Glutamatergic neuron (in vitro differentiated cells): ENCODE measurements at regions not wholly inside any gene's neighbourhood (a gene's known extent, or its start where the extent isn't known, plus 50 kb on each side); places are given as distances from the start of the nearest gene placed in this dataset.

Experiments
- DNase-seq: peaks from one replicate; pipeline ENCODE4 v3.0.0; 2022
- H3K27ac Mint-ChIP-seq: one replicate; pipeline ENCODE4 v1.8.0; 2020; ENCODE audit warnings: mild to moderate bottlenecking, mixed read lengths, inconsistent platforms; ENCODE audit not compliant: unreplicated experiment
- H3K27me3 Mint-ChIP-seq: one replicate; pipeline ENCODE4 v1.8.0; 2020; ENCODE audit warnings: mild to moderate bottlenecking, moderate library complexity, mixed read lengths, inconsistent platforms; ENCODE audit not compliant: unreplicated experiment
- H3K36me3 Mint-ChIP-seq: one replicate; pipeline ENCODE4 v1.8.0; 2020; ENCODE audit warnings: mild to moderate bottlenecking, mixed read lengths, inconsistent platforms; ENCODE audit not compliant: unreplicated experiment
- H3K4me1 Mint-ChIP-seq: one replicate; pipeline ENCODE4 v1.8.0; 2020; ENCODE audit warnings: mild to moderate bottlenecking, low read depth, mixed read lengths, inconsistent platforms; ENCODE audit not compliant: unreplicated experiment
- H3K4me3 Mint-ChIP-seq: one replicate; pipeline ENCODE4 v1.8.0; 2020; ENCODE audit warnings: mild to moderate bottlenecking, mixed read lengths, inconsistent platforms; ENCODE audit not compliant: unreplicated experiment
- H3K9me3 Mint-ChIP-seq: one replicate; pipeline ENCODE4 v1.8.0; 2020; ENCODE audit warnings: mild to moderate bottlenecking, moderate library complexity, mixed read lengths, inconsistent platforms; ENCODE audit not compliant: unreplicated experiment
- TF ChIP-seq, protein P1 (sequence below): fragments of 200-600 bp; sonication (generic); IDR thresholded peaks from one replicate; pipeline ENCODE4 v1.5.0; 2021; ENCODE audit not compliant: partially characterized antibody, unreplicated experiment

DNA sequence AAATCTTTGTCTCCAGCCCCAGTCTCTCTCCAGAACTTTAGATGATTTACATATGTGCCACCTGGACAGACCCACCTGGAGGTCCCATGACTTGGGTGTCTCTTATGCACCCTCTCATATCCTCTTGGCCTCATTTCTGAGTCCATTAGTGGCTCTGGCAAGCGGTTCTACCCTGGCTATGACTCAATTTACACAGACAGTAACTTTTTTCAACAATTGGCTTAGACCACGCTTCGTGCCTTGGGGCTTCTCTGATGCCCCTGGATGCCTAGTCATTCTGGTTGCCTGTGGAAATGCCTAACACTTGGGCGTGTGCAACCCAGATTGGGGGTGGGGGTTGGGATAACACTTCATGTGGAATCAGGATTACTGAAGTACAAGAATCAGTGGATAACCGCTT, 57.1 kb upstream of the GADD45A start:
- H3K27me3 Mint-ChIP-seq = no peaks in the 10 kb centered on the region
- H3K4me3 Mint-ChIP-seq = no peak overlapping the region
- TF ChIP-seq, protein P1, sequence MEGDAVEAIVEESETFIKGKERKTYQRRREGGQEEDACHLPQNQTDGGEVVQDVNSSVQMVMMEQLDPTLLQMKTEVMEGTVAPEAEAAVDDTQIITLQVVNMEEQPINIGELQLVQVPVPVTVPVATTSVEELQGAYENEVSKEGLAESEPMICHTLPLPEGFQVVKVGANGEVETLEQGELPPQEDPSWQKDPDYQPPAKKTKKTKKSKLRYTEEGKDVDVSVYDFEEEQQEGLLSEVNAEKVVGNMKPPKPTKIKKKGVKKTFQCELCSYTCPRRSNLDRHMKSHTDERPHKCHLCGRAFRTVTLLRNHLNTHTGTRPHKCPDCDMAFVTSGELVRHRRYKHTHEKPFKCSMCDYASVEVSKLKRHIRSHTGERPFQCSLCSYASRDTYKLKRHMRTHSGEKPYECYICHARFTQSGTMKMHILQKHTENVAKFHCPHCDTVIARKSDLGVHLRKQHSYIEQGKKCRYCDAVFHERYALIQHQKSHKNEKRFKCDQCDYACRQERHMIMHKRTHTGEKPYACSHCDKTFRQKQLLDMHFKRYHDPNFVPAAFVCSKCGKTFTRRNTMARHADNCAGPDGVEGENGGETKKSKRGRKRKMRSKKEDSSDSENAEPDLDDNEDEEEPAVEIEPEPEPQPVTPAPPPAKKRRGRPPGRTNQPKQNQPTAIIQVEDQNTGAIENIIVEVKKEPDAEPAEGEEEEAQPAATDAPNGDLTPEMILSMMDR = no peak
- no peaks in the 10 kb centered on the region for H3K36me3 Mint-ChIP-seq
- peaks cover 4% of the 10 kb centered on the region for H3K4me1 Mint-ChIP-seq
- DNase-seq = no peak
- H3K27ac Mint-ChIP-seq = no peak overlapping the region
- no peaks in the 10 kb centered on the region for H3K9me3 Mint-ChIP-seq

DNA sequence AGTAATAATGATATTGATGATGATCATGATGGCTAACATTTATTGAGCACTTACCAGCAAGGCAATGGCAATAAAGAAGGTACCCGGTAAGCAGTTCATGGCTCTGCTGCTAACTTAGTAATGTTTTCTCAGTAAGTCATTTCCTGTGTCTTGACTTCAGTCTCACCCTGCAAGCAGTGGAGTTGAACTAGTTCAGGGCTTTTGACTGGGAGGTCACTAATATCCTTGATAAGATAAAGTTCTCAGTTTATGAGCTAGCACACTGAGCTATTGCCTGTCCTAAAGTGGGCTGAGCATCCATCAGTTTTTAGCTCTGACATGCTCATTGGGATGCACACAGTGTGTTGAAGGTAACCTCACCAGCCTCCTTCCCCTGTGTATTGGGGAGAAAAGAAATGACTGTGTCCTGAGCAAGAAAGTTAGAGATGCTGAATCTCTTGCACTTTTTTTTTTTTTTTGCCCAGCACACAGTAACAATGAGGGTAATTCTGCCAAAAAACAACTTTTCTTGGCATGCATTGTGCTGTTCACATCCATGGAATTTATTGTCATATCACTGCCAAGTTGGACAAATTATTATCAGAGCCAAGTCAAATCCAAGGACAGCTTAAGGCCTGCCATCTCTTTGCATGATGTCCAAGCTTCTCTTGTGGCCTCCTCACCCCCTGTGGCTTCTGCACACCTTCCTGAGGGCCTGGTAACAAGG, 55.5 kb upstream of the GADD45A start:
- H3K27ac Mint-ChIP-seq = no peak overlapping the region
- TF ChIP-seq, protein P1 = no peak
- DNase-seq = no peak

DNA sequence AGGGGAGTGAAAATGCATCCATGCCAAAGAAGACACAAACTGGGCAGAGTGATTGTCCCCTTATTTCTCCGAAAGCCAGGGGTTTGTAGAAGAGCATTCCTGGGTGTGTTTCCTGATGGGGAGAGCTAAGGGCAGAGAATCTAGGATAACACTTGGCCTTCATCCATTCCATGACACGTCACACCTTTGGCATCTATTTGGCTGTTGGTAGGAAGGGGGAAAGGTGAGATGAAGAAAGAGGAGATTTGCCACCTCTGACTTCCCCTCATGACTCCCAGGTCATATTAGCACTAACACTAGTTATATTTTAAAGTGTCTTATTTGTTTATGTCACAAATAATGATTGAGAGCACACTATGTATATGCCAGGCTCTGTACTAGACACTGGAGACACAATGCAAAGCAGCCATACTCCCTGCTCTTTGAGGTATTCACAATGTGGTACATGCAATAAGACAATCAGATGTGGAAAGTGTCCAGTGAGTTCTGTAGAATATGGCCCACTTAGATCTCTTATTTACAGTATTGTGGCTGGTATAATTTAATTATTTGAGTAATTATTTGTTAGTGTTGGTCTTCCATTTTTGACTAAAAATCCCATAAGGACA, 54.5 kb upstream of the GADD45A start:
- Mint-ChIP-seq H3K27ac (no peak overlapping the region), H3K9me3 (peaks cover 3% of the 10 kb centered on the region), H3K4me3 (peak overlapping the region; percentile 32), H3K36me3 (no peaks in the 10 kb centered on the region), H3K4me1 (peaks cover 19% of the 10 kb centered on the region), H3K27me3 (no peaks in the 10 kb centered on the region)
- no peak for DNase-seq
- TF ChIP-seq, protein P1 = no peak

More for the DNA sequence above, 55.5 kb upstream of the GADD45A start:
- no peak overlapping the region for H3K4me3 Mint-ChIP-seq
- H3K4me1 Mint-ChIP-seq = peaks cover 15% of the 10 kb centered on the region
- H3K36me3 Mint-ChIP-seq = no peaks in the 10 kb centered on the region
- no peaks in the 10 kb centered on the region for H3K27me3 Mint-ChIP-seq
- H3K9me3 Mint-ChIP-seq = peaks cover 2% of the 10 kb centered on the region

DNA sequence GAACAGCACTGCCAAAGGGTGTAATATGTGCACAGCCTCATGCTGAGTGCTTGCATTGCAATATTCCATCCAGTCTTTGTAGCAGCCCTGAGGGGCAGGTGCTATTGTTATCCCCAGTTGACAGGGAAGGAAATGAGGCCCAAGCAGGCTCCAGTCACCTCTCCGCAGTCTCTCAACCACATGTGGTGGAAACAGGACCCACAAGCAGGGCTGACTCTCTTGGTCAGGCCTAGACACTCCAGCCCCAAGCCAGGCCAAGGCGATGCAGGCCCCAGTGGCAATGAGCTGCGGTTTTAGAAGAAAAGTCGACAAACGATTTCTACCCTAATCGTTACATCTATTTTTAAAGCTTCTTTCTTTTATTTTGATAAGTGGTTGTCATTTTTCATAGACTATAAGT, 52.6 kb upstream of the GADD45A start:
- H3K4me1 Mint-ChIP-seq = peaks cover 21% of the 10 kb centered on the region
- H3K9me3 Mint-ChIP-seq = peaks cover 5% of the 10 kb centered on the region
- TF ChIP-seq, protein P1 = no peak
- H3K4me3 Mint-ChIP-seq = no peak overlapping the region
- no peaks in the 10 kb centered on the region for H3K36me3 Mint-ChIP-seq
- H3K27ac Mint-ChIP-seq = no peak overlapping the region
- DNase-seq = no peak
- no peaks in the 10 kb centered on the region for H3K27me3 Mint-ChIP-seq
